ENCODE measurements at regions not wholly inside any gene's neighbourhood (a gene's known extent, or its start where the extent isn't known, plus 50 kb on each side); places are given as distances from the start of the nearest gene placed in this dataset.

DNA sequence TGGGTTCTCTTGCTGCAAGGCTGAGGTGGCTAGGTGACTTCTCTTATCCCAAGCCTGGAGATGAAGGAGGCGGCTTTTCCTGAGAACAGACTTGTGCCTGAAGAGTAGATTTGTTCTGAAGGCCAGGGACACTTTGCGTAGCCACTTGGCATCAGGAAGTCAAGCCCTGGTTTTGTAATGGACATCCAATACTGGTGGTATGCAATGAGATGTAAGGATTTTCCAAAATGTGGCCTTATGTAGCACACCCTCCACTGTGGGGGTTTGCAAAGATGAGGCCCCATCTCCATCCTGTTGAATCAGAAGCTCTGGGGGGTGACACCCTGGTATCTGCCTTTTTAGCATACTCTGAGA, 124.5 kb upstream of the IPO9 start:
- no peaks in the 10 kb centered on the region for H3K27me3 ChIP-seq
- no peaks in the 10 kb centered on the region for H3K36me3 ChIP-seq
- DNase-seq (ENCODE audit: low spot score in 2 of 2) = no peak
- intact Hi-C loops (cut with DNase I; ENCODE audit: low total_unique reads) = loop anchor here (5.0 kb wide), 1 partner anchor 142 kb away; no protein-coding TSS in a partner anchor
- no peaks in the 10 kb centered on the region for H3K9me3 ChIP-seq
- no peaks in the 10 kb centered on the region for H3K4me1 ChIP-seq
- no peak overlapping the region for H3K27ac ChIP-seq
- TF ChIP-seq, protein P1, sequence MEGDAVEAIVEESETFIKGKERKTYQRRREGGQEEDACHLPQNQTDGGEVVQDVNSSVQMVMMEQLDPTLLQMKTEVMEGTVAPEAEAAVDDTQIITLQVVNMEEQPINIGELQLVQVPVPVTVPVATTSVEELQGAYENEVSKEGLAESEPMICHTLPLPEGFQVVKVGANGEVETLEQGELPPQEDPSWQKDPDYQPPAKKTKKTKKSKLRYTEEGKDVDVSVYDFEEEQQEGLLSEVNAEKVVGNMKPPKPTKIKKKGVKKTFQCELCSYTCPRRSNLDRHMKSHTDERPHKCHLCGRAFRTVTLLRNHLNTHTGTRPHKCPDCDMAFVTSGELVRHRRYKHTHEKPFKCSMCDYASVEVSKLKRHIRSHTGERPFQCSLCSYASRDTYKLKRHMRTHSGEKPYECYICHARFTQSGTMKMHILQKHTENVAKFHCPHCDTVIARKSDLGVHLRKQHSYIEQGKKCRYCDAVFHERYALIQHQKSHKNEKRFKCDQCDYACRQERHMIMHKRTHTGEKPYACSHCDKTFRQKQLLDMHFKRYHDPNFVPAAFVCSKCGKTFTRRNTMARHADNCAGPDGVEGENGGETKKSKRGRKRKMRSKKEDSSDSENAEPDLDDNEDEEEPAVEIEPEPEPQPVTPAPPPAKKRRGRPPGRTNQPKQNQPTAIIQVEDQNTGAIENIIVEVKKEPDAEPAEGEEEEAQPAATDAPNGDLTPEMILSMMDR (IDR thresholded peaks at IDR 0.05) = peak in 1 of 3 donors; percentile 35
- no peak for TF ChIP-seq POLR2AphosphoS5 (IDR thresholded peaks at IDR 0.05)
- no peak overlapping the region for H3K4me3 ChIP-seq

DNA sequence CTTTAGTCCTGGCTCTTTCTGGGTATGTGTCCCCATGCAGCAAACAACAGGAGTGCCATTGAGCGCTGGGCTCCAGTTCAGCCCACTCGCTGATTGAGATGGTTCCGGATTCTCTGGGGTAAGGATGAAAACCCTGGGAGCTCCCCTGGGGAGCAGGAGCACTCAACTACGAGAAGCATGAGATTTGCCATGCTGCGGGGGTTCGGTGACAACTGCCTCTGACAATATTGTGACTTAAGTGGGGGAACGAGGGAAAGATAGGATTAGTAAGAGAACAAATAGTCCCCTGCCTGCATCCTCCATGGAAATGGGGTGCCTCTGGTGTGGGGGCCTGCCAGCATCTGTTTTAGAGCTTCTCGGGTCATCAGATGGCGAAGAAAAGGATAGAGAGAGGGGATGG, 123.6 kb upstream of the IPO9 start:
- no peaks in the 10 kb centered on the region for H3K4me1 ChIP-seq
- DNase-seq (ENCODE audit: low spot score in 2 of 2) = no peak
- no peak for TF ChIP-seq POLR2AphosphoS5 (IDR thresholded peaks at IDR 0.05)
- no peak overlapping the region for H3K4me3 ChIP-seq
- H3K9me3 ChIP-seq = no peaks in the 10 kb centered on the region
- intact Hi-C loops (cut with DNase I; ENCODE audit: low total_unique reads) = no loop called here
- H3K27ac ChIP-seq = peak overlapping the region in 1 of 2 donors; percentile 3
- no peaks in the 10 kb centered on the region for H3K27me3 ChIP-seq
- H3K36me3 ChIP-seq = no peaks in the 10 kb centered on the region

DNA sequence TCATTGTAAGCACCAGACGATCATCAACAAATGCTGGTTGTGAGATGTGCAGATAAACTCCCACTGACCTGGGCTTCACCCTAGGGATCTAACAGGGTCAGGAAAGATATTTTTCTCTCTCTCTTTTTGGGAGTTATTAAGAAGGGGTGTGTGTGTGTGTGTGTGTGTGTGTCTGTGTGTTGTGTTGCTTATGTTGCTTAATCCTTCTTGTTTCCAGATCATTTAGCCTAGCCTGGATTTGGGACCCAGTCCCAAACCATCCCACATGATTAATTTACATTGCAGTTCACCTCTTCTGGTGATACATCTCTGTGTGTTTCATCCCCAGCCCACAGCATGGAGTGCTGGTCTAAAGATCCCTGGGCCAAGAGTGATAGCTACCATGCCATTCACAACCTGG, 122.8 kb upstream of the IPO9 start:
- peak overlapping the region in 1 of 2 donors; percentile 3 for H3K27ac ChIP-seq

DNA sequence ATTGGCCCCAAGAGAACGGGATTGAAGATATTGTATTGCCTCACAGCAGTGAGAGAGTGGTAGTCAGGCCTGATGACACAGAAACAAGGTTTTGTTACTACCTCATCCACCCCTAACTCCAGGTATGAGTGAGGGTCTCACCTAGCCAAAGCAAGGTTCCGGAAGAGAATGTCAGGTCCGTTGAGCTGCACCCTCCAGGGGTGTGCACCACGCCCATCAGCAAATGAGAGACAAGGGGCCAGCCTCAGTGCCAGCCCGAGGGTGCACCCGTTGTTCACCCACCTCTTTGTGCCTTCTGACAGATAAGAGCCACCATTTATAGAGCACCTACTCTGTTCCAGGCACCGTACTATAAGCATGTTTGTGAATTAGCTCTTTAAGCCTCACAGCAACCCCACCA, 121.9 kb upstream of the IPO9 start:
- Histone ChIP-seq H3K36me3 (no peaks in the 10 kb centered on the region), H3K27me3 (no peaks in the 10 kb centered on the region), H3K27ac (no peak overlapping the region), H3K4me1 (no peaks in the 10 kb centered on the region), H3K9me3 (no peaks in the 10 kb centered on the region), H3K4me3 (no peak overlapping the region)
- intact Hi-C loops (cut with DNase I; ENCODE audit: low total_unique reads) = loop anchor here (1.0 kb wide), 1 partner anchor 156 kb away; no protein-coding TSS in a partner anchor
- TF ChIP-seq POLR2AphosphoS5 (IDR thresholded peaks at IDR 0.05) (no peak), POLR2A (IDR thresholded peaks at IDR 0.05) (no peak)
- TF ChIP-seq, protein P1 (IDR thresholded peaks at IDR 0.05) = no peak
- DNase-seq (ENCODE audit: low spot score in 2 of 2) = no peak

More for the DNA sequence above, 122.8 kb upstream of the IPO9 start:
- H3K27me3 ChIP-seq = no peaks in the 10 kb centered on the region
- H3K4me1 ChIP-seq = no peaks in the 10 kb centered on the region
- no peak for DNase-seq (ENCODE audit: low spot score in 2 of 2)
- H3K36me3 ChIP-seq = no peaks in the 10 kb centered on the region
- intact Hi-C loops (cut with DNase I; ENCODE audit: low total_unique reads) = no loop called here
- no peak overlapping the region for H3K4me3 ChIP-seq
- H3K9me3 ChIP-seq = no peaks in the 10 kb centered on the region
- TF ChIP-seq POLR2AphosphoS5 (IDR thresholded peaks at IDR 0.05) = no peak
- TF ChIP-seq, protein P1 (IDR thresholded peaks at IDR 0.05) = no peak
- TF ChIP-seq POLR2A (IDR thresholded peaks at IDR 0.05) = no peak

DNA sequence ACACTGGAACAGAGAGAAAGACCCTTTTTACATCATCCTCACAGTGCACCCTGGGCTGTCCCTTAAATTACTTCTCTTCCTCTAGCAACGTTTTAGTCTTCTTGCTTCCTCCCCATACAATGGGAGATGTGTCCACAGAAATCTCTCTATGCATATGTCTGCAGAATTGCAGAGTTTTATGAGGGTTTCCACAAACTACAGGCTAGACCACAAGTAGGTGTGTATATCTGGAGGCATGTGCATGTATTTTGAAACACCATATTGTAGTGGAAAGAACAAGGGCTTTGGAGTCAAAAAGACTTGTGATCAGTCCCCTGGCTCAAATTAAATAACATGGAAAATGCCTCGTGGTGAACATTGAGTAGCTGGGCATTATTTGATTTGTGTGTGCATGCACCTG, 121.3 kb upstream of the IPO9 start:
- no peak overlapping the region for H3K27ac ChIP-seq
- no peak for TF ChIP-seq POLR2A (IDR thresholded peaks at IDR 0.05)
- no peak for TF ChIP-seq POLR2AphosphoS5 (IDR thresholded peaks at IDR 0.05)
- TF ChIP-seq, protein P1 (IDR thresholded peaks at IDR 0.05) = no peak
- no peak for DNase-seq (ENCODE audit: low spot score in 2 of 2)
- H3K4me3 ChIP-seq = no peak overlapping the region
- no peaks in the 10 kb centered on the region for H3K36me3 ChIP-seq
- no peaks in the 10 kb centered on the region for H3K9me3 ChIP-seq
- H3K4me1 ChIP-seq = no peaks in the 10 kb centered on the region
- no peaks in the 10 kb centered on the region for H3K27me3 ChIP-seq
- intact Hi-C loops (cut with DNase I; ENCODE audit: low total_unique reads) = loop anchor here (1.0 kb wide), 1 partner anchor 156 kb away; no protein-coding TSS in a partner anchor

DNA sequence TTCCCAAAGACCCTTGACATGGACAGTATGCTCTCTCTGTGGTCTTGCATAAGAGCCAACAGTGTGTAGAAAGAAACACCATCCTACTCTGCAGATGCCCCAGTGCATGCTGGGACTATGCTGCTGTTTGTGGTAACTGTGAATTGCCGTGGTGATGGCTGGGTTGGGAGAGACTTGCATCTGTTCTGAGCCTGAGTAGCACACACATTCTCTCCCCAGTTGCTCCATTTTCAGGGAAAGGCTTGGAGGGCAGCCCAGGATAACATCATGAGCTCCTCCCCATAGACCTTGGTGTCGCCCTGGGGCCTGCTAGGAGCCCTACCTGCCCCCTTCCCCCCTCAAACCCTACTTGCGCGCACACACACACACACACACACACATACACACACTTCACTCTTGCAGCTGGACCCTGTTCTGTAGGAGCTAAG, 120.9 kb upstream of the IPO9 start:
- Histone ChIP-seq H3K4me3 (no peak overlapping the region), H3K9me3 (no peaks in the 10 kb centered on the region), H3K36me3 (no peaks in the 10 kb centered on the region), H3K4me1 (no peaks in the 10 kb centered on the region), H3K27me3 (no peaks in the 10 kb centered on the region), H3K27ac (peak overlapping the region in 1 of 2 donors; percentile 46)
- no peak for DNase-seq (ENCODE audit: low spot score in 2 of 2)
- TF ChIP-seq POLR2A (IDR thresholded peaks at IDR 0.05) = no peak
- no peak for TF ChIP-seq POLR2AphosphoS5 (IDR thresholded peaks at IDR 0.05)
- TF ChIP-seq, protein P1 (IDR thresholded peaks at IDR 0.05) = no peak
- intact Hi-C loops (cut with DNase I; ENCODE audit: low total_unique reads) = no loop called here
